H9 (cell line): ENCODE measurements at regions not wholly inside any gene's neighbourhood (a gene's known extent, or its start where the extent isn't known, plus 50 kb on each side); places are given as distances from the start of the nearest gene placed in this dataset.

ENCODE experiments used
- DNase-seq: peaks from one replicate; pipeline ENCODE4 v3.0.0-alpha.2; 2017
- H2AFZ ChIP-seq: one replicate; pipeline ENCODE4 v1.6.1; 2013; ENCODE audit warnings: mild to moderate bottlenecking, low read length, control low read depth, moderate library complexity
- H2AK5ac ChIP-seq: 2 replicates; pipeline ENCODE4 v1.6.1; 2013; ENCODE audit warnings: low read length, control low read depth, mixed read lengths; ENCODE audit not compliant: insufficient read length
- H2BK120ac ChIP-seq: one replicate; pipeline ENCODE4 v1.6.1; 2013; ENCODE audit warnings: low read depth, mild to moderate bottlenecking, low read length, control low read depth, inconsistent platforms; ENCODE audit not compliant: poor library complexity, severe bottlenecking
- H2BK12ac ChIP-seq: 2 replicates; pipeline ENCODE4 v1.6.1; 2013; ENCODE audit warnings: low read length, control low read depth, mixed read lengths, low read depth; ENCODE audit not compliant: insufficient read length
- H2BK15ac ChIP-seq: 2 replicates; pipeline ENCODE4 v1.6.1; 2013; ENCODE audit warnings: low read depth, low read length, control low read depth
- H2BK20ac ChIP-seq: one replicate; pipeline ENCODE4 v1.6.1; 2013; ENCODE audit warnings: low read depth, mild to moderate bottlenecking, low read length, control low read depth, inconsistent platforms; ENCODE audit not compliant: poor library complexity, severe bottlenecking
- H2BK5ac ChIP-seq: 2 replicates; pipeline ENCODE4 v1.6.1; 2013; ENCODE audit warnings: low read length, control low read depth, mixed read lengths; ENCODE audit not compliant: insufficient read length
- H3K14ac ChIP-seq: 2 replicates; pipeline ENCODE4 v1.6.1; 2013; ENCODE audit warnings: low read length, control low read depth; ENCODE audit not compliant: insufficient read depth
- H3K18ac ChIP-seq: 2 replicates; pipeline ENCODE4 v1.6.1; 2013; ENCODE audit warnings: low read depth, mild to moderate bottlenecking, mixed read lengths, low read length, control low read depth; ENCODE audit not compliant: insufficient read length
- H3K23ac ChIP-seq: 2 replicates; pipeline ENCODE4 v1.6.1; 2013; ENCODE audit warnings: low read length, control low read depth, mixed read lengths, low read depth; ENCODE audit not compliant: insufficient read length
- H3K23me2 ChIP-seq: 2 replicates; pipeline ENCODE4 v1.6.1; 2013; ENCODE audit warnings: low read depth, mild to moderate bottlenecking, mixed read lengths, low read length, control low read depth; ENCODE audit not compliant: insufficient read length, poor library complexity, severe bottlenecking
- H3K27ac ChIP-seq: 2 replicates; pipeline ENCODE4 v1.5.1; 2013; ENCODE audit warnings: low read length, control low read depth, mixed read lengths, low read depth; ENCODE audit not compliant: insufficient read length
- H3K27me3 ChIP-seq: 2 replicates; pipeline ENCODE4 v1.6.1; 2013; ENCODE audit warnings: low read length, control low read depth, inconsistent platforms; ENCODE audit not compliant: insufficient read depth
- H3K4ac ChIP-seq: 2 replicates; pipeline ENCODE4 v1.6.1; 2013; ENCODE audit warnings: low read depth, mild to moderate bottlenecking, control low read depth, inconsistent platforms, low read length, moderate library complexity
- H3K4me1 ChIP-seq: 2 replicates; pipeline ENCODE4 v1.6.1; 2013; ENCODE audit warnings: low read length, control low read depth, inconsistent platforms; ENCODE audit not compliant: insufficient read depth
- H3K4me2 ChIP-seq: 2 replicates; pipeline ENCODE4 v1.6.1; 2013; ENCODE audit warnings: low read length, control low read depth, mixed read lengths; ENCODE audit not compliant: insufficient read length, insufficient read depth
- H3K56ac ChIP-seq: 2 replicates; pipeline ENCODE4 v1.6.1; 2013; ENCODE audit warnings: low read depth, mild to moderate bottlenecking, mixed read lengths, low read length, control low read depth; ENCODE audit not compliant: insufficient read length
- H3K79me1 ChIP-seq: 2 replicates; pipeline ENCODE4 v1.6.1; 2013; ENCODE audit warnings: low read depth, mild to moderate bottlenecking, moderate library complexity, low read length, control low read depth, inconsistent platforms; ENCODE audit not compliant: insufficient read depth, poor library complexity, severe bottlenecking
- H3K79me2 ChIP-seq: 2 replicates; pipeline ENCODE4 v1.6.1; 2013; ENCODE audit warnings: low read length, control low read depth, inconsistent platforms; ENCODE audit not compliant: insufficient read depth
- H3K9ac ChIP-seq: 2 replicates; pipeline ENCODE4 v1.6.1; 2013; ENCODE audit warnings: low read length, control low read depth, mixed read lengths; ENCODE audit not compliant: insufficient read length; ENCODE audit errors: extremely low read depth
- H3K9me3 ChIP-seq: one replicate; pipeline ENCODE4 v1.6.1; 2013; ENCODE audit warnings: low read depth, low read length, inconsistent platforms; ENCODE audit not compliant: control insufficient read depth
- H3T11ph ChIP-seq: one replicate; pipeline ENCODE4 v1.6.1; 2013; ENCODE audit warnings: mild to moderate bottlenecking, low read length, control low read depth, inconsistent platforms
- H4K20me1 ChIP-seq: one replicate; pipeline ENCODE4 v1.6.1; 2013; ENCODE audit not compliant: control insufficient read depth, insufficient read length, insufficient read depth
- H4K5ac ChIP-seq: 2 replicates; pipeline ENCODE4 v1.6.1; 2013; ENCODE audit warnings: low read depth, mild to moderate bottlenecking, mixed read lengths, low read length, control low read depth; ENCODE audit not compliant: insufficient read length
- H4K8ac ChIP-seq: replicated peaks from 2 replicates; pipeline ENCODE4 v1.6.1; 2013; ENCODE audit warnings: low read length, control low read depth, mixed read lengths, low read depth; ENCODE audit not compliant: insufficient read length
- H4K91ac ChIP-seq: 2 replicates; pipeline ENCODE4 v1.6.1; 2013; ENCODE audit warnings: low read depth, mild to moderate bottlenecking, moderate library complexity, mixed read lengths, low read length, control low read depth; ENCODE audit not compliant: insufficient read length
- H3K27ac Mint-ChIP-seq, 3 experiments: 2 replicates in 2 of 3; 3 replicates in 1 of 3; pipeline ENCODE4 v1.8.0; 2020 to 2021; ENCODE audit warnings: mixed read lengths in 3 of 3, mild to moderate bottlenecking in 1 of 3, moderate library complexity in 1 of 3
- H3K27me3 Mint-ChIP-seq: 2 replicates; pipeline ENCODE4 v1.8.0; 2021; ENCODE audit warnings: low read depth, mild to moderate bottlenecking, moderate library complexity, mixed read lengths
- H3K36me3 Mint-ChIP-seq, 3 experiments: 2 replicates in 2 of 3; 3 replicates in 1 of 3; pipeline ENCODE4 v1.8.0; 2020 to 2021; ENCODE audit warnings: low read depth in 3 of 3, mixed read lengths in 3 of 3; ENCODE audit not compliant: insufficient read depth in 1 of 3
- H3K4me1 Mint-ChIP-seq, 2 experiments: 2 replicates each; pipeline ENCODE4 v1.8.0; 2020; ENCODE audit warnings: mixed read lengths in 2 of 2
- H3K4me3 Mint-ChIP-seq, 2 experiments: 2 replicates in 1 of 2; 3 replicates in 1 of 2; pipeline ENCODE4 v1.8.0; 2020 to 2021; ENCODE audit warnings: mild to moderate bottlenecking in 2 of 2, mixed read lengths in 2 of 2, moderate library complexity in 1 of 2
- H3K9me3 Mint-ChIP-seq, 2 experiments: 2 replicates in 1 of 2; 3 replicates in 1 of 2; pipeline ENCODE4 v1.8.0; 2020; ENCODE audit warnings: mild to moderate bottlenecking in 2 of 2, mixed read lengths in 2 of 2, moderate library complexity in 1 of 2
- WGBS: extraction: QIAGEN DNeasy Blood & Tissue Kit; methylation state at CpG from one replicate; pipeline ENCODE4 v1.1.7; 2013; ENCODE audit warnings: missing lambda C conversion rate, low lambda C conversion rate, mixed read lengths; ENCODE audit not compliant: insufficient read length; ENCODE audit errors: extremely low coverage; 5-methylcytosine and 5-hydroxymethylcytosine counted together
- TF ChIP-seq, protein P1 (sequence below): fragments of 200-600 bp; sonication (generic); conservative IDR thresholded peaks from 3 replicates; pipeline ENCODE4 v1.8.0; 2021; ENCODE audit warnings: antibody characterized with exemption, mild to moderate bottlenecking

- Histone ChIP-seq H2BK20ac (no peak overlapping the region), H3K4me2 (no peak overlapping the region), H3K56ac (no peak overlapping the region), H2BK5ac (no peak overlapping the region), H3K23me2 (no peaks in the 10 kb centered on the region), H3K18ac (no peak overlapping the region), H3K79me1 (no peaks in the 10 kb centered on the region), H3T11ph (no peak overlapping the region), H3K27ac (no peak overlapping the region), H3K4ac (no peak overlapping the region), H4K5ac (no peak overlapping the region), H3K4me1 (no peaks in the 10 kb centered on the region), H2AK5ac (no peak overlapping the region), H2BK120ac (no peak overlapping the region), H2BK15ac (no peak overlapping the region), H3K79me2 (no peaks in the 10 kb centered on the region), H3K9ac (no peak overlapping the region), H4K8ac (no peak overlapping the region), H2BK12ac (no peak overlapping the region), H3K23ac (no peak overlapping the region), H3K14ac (no peak overlapping the region), H3K9me3 (no peaks in the 10 kb centered on the region), H3K27me3 (no peaks in the 10 kb centered on the region), H4K20me1 (no peaks in the 10 kb centered on the region), H2AFZ (no peak overlapping the region), H4K91ac (no peak overlapping the region)
- Mint-ChIP-seq H3K36me3 (no peaks in the 10 kb centered on the region), H3K27ac (no peak overlapping the region), H3K9me3 (no peaks in the 10 kb centered on the region), H3K27me3 (peaks cover 5% of the 10 kb centered on the region), H3K4me3 (no peak overlapping the region), H3K4me1 (peaks cover 13 to 17% of the 10 kb centered on the region in 2 experiments)
- WGBS, result no CpG with 5 or more reads among the region's 2 CpGs
- no peak for DNase-seq
- TF ChIP-seq, protein P1, sequence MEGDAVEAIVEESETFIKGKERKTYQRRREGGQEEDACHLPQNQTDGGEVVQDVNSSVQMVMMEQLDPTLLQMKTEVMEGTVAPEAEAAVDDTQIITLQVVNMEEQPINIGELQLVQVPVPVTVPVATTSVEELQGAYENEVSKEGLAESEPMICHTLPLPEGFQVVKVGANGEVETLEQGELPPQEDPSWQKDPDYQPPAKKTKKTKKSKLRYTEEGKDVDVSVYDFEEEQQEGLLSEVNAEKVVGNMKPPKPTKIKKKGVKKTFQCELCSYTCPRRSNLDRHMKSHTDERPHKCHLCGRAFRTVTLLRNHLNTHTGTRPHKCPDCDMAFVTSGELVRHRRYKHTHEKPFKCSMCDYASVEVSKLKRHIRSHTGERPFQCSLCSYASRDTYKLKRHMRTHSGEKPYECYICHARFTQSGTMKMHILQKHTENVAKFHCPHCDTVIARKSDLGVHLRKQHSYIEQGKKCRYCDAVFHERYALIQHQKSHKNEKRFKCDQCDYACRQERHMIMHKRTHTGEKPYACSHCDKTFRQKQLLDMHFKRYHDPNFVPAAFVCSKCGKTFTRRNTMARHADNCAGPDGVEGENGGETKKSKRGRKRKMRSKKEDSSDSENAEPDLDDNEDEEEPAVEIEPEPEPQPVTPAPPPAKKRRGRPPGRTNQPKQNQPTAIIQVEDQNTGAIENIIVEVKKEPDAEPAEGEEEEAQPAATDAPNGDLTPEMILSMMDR, result no peak
Measured at GRCh38 chr7:131778601-131779000, 222.2 kb upstream of the PODXL start.
